Esophagus muscularis mucosa (tissue), 4 donors: ENCODE measurements at regions not wholly inside any gene's neighbourhood (a gene's known extent, or its start where the extent isn't known, plus 50 kb on each side); places are given as distances from the start of the nearest gene placed in this dataset.

ENCODE experiments used
- DNase-seq: peaks from one replicate; pipeline ENCODE4 v3.0.0-alpha.2; 2017; ENCODE audit errors: extremely low spot score
- H3K27ac ChIP-seq, 4 donors: fragments of 200-600 bp; sonication (generic); replicated peaks in 1 of 4; 1 replicate in 3 of 4; 2 replicates in 1 of 4; pipeline ENCODE4 v1.5.1; 2016 to 2019; ENCODE audit warnings: mild to moderate bottlenecking in 1 of 4
- H3K27me3 ChIP-seq, 4 donors: fragments of 200-600 bp; sonication (generic); one replicate each; pipeline versions ENCODE4 v1.5.1 to v1.6.0; 2016 to 2019
- H3K36me3 ChIP-seq, 4 donors: fragments of 200-600 bp; sonication (generic); one replicate each; pipeline ENCODE4 v1.5.1; 2016 to 2019
- H3K4me1 ChIP-seq, 4 donors: fragments of 200-600 bp; sonication (generic); one replicate each; pipeline ENCODE4 v1.5.1; 2016 to 2019
- H3K4me3 ChIP-seq, 4 donors: fragments of 200-600 bp; sonication (generic); 1 replicate in 2 of 4; 2 replicates in 2 of 4; pipeline ENCODE4 v1.5.1; 2016 to 2019; ENCODE audit warnings: mild to moderate bottlenecking in 4 of 4, moderate library complexity in 1 of 4
- H3K9me3 ChIP-seq, 4 donors: fragments of 200-600 bp; sonication (generic); 1 replicate in 3 of 4; 2 replicates in 1 of 4; pipeline ENCODE4 v1.5.1; 2016 to 2019
- EP300 ChIP-seq: sonication (generic); formaldehyde crosslinking; IDR thresholded peaks from one replicate; pipeline ENCODE4 v1.6.1; 2017; ENCODE audit warnings: antibody characterized with exemption
- POLR2A ChIP-seq: fragments of 450-650 bp; IDR thresholded peaks from one replicate; pipeline ENCODE4 v1.6.1; 2017; ENCODE audit warnings: antibody characterized with exemption, moderate library complexity, mild to moderate bottlenecking, low read depth
- POLR2AphosphoS5 ChIP-seq, 2 donors: sonication (generic); formaldehyde crosslinking; IDR thresholded peaks; one replicate each; pipeline ENCODE4 v1.6.1; 2017; ENCODE audit warnings: antibody characterized with exemption in 2 of 2
- WGBS: methylation state at CpG from one replicate; pipeline ENCODE4 v1.1.5; 2018; 5-methylcytosine and 5-hydroxymethylcytosine counted together
- intact Hi-C: fragments of 100-400 bp; cut with DNase I; formaldehyde crosslinking; loops from one replicate; pipeline ENCODE4 v1.15.1; 2023
- TF ChIP-seq, protein P1 (sequence below), 3 experiments: fragments of 200-600 bp in 2 of 3; fragments of 450-650 bp in 1 of 3; sonication (generic) in 2 of 3; IDR thresholded peaks; one replicate each; pipeline ENCODE4 v1.5.1; 2017 to 2019; ENCODE audit warnings: antibody characterized with exemption in 3 of 3, mild to moderate bottlenecking in 2 of 3, moderate library complexity in 1 of 3

DNA sequence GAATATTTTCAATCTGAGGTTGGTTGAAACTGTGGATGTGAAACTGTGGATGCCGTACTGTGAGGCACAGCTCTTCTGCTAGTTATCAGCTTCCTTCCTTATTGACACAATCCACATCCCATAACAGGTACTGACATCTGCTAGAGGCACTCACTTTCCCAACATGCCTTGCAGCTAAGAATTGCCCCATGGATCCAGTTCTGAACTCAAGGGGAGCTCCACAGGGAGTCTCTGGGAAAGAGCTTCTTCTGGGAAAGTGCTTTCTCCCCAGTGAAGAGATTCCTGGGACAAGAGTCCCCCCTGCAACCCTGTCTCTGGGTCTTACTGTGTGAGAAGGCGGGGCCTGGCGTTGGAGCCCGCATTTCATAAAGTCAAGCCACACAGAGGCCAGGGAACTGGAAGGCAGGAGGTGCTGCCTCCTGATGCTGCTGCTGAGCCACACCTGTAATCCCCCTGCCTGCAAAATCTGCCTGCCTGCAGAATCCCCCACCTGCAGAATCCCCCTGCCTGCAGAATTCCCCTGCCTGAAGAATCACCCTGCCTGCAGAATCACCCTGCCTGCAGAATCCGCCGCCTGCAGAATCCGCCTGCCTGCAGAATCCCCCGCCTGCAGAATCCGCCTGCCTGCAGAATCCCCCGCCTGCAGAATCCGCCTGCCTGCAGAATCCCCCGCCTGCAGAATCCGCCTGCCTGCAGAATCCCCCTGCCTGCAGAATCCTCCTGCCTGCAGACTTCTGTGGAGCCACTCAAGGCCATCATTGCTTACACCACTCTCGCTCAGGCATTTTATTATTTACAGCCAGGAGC is 305.4 kb downstream of the FOXL1 start:
- Histone ChIP-seq H3K36me3 (no peaks in the 10 kb centered on the region), H3K4me1 (peaks cover 0 to 14% (median 10%) of the 10 kb centered on the region in 4 donors), H3K27ac (no peak overlapping the region), H3K27me3 (peaks cover 0 to 84% (median 9%) of the 10 kb centered on the region in 4 donors), H3K9me3 (no peaks in the 10 kb centered on the region), H3K4me3 (no peak overlapping the region)
- intact Hi-C loops, result no loop called here
- 78% methylated on average over 7 of the region's 14 CpGs for WGBS
- TF ChIP-seq, protein P1, sequence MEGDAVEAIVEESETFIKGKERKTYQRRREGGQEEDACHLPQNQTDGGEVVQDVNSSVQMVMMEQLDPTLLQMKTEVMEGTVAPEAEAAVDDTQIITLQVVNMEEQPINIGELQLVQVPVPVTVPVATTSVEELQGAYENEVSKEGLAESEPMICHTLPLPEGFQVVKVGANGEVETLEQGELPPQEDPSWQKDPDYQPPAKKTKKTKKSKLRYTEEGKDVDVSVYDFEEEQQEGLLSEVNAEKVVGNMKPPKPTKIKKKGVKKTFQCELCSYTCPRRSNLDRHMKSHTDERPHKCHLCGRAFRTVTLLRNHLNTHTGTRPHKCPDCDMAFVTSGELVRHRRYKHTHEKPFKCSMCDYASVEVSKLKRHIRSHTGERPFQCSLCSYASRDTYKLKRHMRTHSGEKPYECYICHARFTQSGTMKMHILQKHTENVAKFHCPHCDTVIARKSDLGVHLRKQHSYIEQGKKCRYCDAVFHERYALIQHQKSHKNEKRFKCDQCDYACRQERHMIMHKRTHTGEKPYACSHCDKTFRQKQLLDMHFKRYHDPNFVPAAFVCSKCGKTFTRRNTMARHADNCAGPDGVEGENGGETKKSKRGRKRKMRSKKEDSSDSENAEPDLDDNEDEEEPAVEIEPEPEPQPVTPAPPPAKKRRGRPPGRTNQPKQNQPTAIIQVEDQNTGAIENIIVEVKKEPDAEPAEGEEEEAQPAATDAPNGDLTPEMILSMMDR (IDR thresholded peaks at IDR 0.05), result no peak
- no peak for TF ChIP-seq EP300
- no peak for TF ChIP-seq POLR2AphosphoS5 (IDR thresholded peaks at IDR 0.05)
- TF ChIP-seq POLR2A, result no peak
- no peak for DNase-seq

DNA sequence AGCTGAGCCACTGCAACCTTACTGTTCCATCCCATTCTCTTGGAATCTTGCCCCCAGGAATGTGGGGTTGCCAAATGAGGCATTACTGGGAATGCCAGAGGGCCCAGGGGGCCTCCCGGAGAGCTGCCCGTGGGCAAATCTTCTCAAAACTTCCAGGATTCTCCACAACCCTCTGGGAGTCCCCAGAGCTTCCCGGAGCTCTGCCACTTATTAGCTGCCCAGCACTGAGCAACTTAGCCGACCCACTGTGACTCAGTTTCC is 306.0 kb downstream of the FOXL1 start:
- TF ChIP-seq POLR2A, result no peak
- TF ChIP-seq, protein P1 (IDR thresholded peaks at IDR 0.05), result no peak
- no peak for TF ChIP-seq EP300
- no peak for TF ChIP-seq POLR2AphosphoS5 (IDR thresholded peaks at IDR 0.05)
- 80% methylated on average over 1 of the region's 4 CpGs for WGBS
- H3K4me1 ChIP-seq, result peaks cover 0 to 14% (median 10%) of the 10 kb centered on the region in 4 donors
- no peak overlapping the region for H3K27ac ChIP-seq
- no peaks in the 10 kb centered on the region for H3K36me3 ChIP-seq
- DNase-seq, result no peak
- intact Hi-C loops, result no loop called here
- H3K27me3 ChIP-seq, result peaks cover 0 to 79% (median 5%) of the 10 kb centered on the region in 4 donors
- H3K9me3 ChIP-seq, result no peaks in the 10 kb centered on the region
- no peak overlapping the region for H3K4me3 ChIP-seq

DNA sequence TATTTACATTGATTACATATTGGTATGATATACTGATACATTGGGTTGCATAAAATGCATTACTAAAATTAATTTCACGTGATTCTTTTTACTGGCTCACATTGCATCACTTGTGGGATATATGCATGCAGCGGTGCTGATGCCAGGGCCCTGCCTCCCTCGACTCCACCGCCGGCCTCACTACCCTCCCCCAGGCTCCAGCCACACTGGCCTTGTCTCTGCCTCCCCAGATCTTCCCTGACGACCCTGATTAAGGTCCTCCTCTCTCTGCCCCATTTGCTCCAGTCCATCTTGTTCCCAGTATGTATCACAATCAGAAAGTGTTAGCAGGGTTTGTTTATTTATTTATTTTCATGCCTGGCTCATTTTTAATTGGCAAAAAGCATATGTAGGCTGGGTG is 306.8 kb downstream of the FOXL1 start:
- WGBS, result 71% methylated on average over 6 of the region's 6 CpGs
- TF ChIP-seq, protein P1 (IDR thresholded peaks at IDR 0.05), result no peak
- TF ChIP-seq EP300 (no peak), POLR2A (no peak), POLR2AphosphoS5 (IDR thresholded peaks at IDR 0.05) (no peak)
- no peak for DNase-seq

DNA sequence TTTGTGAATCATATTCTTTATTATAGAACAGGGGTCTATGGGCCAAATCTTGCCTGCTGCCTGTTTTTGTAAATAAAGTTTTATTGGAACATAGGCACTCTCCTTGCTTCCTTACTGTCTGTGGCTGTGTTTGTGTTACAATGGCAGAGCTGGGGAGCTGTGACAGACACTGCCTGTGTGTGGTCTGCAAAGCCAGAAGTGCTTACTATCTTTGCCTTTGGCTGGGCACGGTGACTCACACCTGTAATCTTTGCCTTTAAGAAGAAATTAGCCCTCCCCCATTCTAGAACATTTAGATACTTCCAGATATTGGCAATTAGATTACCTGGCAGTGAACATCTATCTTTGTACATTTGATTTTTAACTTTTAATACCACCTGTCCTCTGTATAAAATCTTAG is 308.3 kb downstream of the FOXL1 start:
- intact Hi-C loops, result no loop called here
- WGBS, result 73% methylated on average over 1 of the region's 1 CpG
- no peak overlapping the region for H3K27ac ChIP-seq
- no peak overlapping the region for H3K4me3 ChIP-seq
- TF ChIP-seq, protein P1 (IDR thresholded peaks at IDR 0.05), result no peak
- TF ChIP-seq EP300 (no peak), POLR2A (no peak), POLR2AphosphoS5 (IDR thresholded peaks at IDR 0.05) (no peak)
- peaks cover 0 to 14% (median 10%) of the 10 kb centered on the region in 4 donors for H3K4me1 ChIP-seq
- no peaks in the 10 kb centered on the region for H3K9me3 ChIP-seq
- no peaks in the 10 kb centered on the region for H3K36me3 ChIP-seq
- DNase-seq, result no peak
- peaks cover 0 to 74% (median 0%) of the 10 kb centered on the region in 4 donors for H3K27me3 ChIP-seq

More for the DNA sequence above, 306.8 kb downstream of the FOXL1 start:
- H3K9me3 ChIP-seq, result no peaks in the 10 kb centered on the region
- H3K4me1 ChIP-seq, result peaks cover 0 to 14% (median 10%) of the 10 kb centered on the region in 4 donors
- intact Hi-C loops, result no loop called here
- H3K27me3 ChIP-seq, result peaks cover 0 to 74% (median 2%) of the 10 kb centered on the region in 4 donors
- no peaks in the 10 kb centered on the region for H3K36me3 ChIP-seq
- no peak overlapping the region for H3K4me3 ChIP-seq
- no peak overlapping the region for H3K27ac ChIP-seq
